ENCODE measurements at regions not wholly inside any gene's neighbourhood (a gene's known extent, or its start where the extent isn't known, plus 50 kb on each side); places are given as distances from the start of the nearest gene placed in this dataset.

DNA sequence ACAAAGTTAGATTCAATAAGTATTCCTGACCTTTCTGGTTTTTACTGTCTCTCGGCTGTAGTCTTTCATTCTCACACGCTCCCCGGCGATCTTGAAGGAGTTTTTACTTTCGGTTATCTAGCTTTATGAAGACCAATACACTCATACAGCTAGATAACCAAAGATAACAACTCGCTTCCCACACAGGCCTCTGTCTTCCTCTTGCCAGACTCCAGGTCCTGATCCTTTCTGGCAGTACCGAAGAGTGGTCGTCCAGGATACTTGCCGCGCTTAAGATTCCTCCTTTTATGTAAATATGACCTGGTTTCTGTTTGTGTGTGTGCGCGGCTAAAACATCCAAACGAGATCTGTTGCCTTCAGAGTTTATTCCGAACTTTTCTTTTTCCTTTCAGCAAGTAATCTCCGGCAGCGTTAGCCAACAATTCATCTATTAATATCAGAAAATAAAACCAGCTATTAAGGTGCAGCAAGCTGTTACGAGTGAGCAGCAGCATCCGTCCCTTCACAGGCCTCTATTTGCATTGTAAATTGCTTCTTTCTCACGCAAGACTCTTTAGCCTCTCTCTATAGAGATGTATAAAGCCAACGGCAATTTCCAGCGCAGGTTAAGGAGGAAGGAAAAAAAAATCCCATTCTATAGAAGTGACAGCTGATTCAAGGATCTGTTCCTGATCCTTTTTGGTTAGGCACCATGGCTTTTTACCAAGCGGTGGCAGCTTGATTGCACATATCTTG lies 216.1 kb downstream of the MEF2C start:
- no peak overlapping the region for H3K27ac ChIP-seq (ENCODE audit: insufficient read depth, low read depth, low read length, poor library complexity, severe bottlenecking)
- H3K4me3 ChIP-seq (ENCODE audit: insufficient read depth, low read depth, low read length) = no peak overlapping the region
- no peaks in the 10 kb centered on the region for H3K9me3 ChIP-seq (ENCODE audit: control insufficient read depth, low read length)
- H3K36me3 ChIP-seq (ENCODE audit: control insufficient read depth, insufficient read depth, low read length) = no peaks in the 10 kb centered on the region
- WGBS, 2 experiments = 1 to 2% methylated on average over 22 of the region's 22 CpGs
- peaks cover 100% of the 10 kb centered on the region for H3K27me3 ChIP-seq (ENCODE audit: control insufficient read depth, insufficient read depth, low read length, poor library complexity, severe bottlenecking)
- H3K4me1 ChIP-seq (ENCODE audit: control insufficient read depth, insufficient read depth, low read length) = peaks cover 5% of the 10 kb centered on the region

DNA sequence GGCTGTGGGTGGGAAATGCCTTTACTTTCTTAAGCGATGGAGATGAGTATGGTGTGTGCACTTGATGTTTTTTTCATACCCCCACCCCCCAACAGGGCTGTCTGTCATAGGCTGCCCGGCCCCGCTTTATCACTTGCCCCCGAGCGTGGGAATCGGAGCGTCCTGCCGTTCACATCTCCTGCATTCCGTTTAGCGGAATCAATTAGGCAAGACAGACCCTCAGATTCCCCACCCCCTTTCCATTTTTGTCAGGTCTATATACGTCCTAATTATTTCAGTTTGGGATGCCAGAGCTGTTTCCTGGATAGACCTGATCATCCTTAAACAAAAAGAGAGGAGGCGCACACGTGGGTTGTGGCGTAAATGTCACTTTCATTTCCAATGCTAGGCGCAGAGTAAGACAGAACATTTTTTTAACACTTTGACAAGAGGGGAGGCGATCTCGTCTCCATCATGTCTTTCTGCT lies 217.2 kb downstream of the MEF2C start:
- Histone ChIP-seq H3K27me3 (ENCODE audit: control insufficient read depth, insufficient read depth, low read length, poor library complexity, severe bottlenecking) (peaks cover 95% of the 10 kb centered on the region), H3K9me3 (ENCODE audit: control insufficient read depth, low read length) (no peaks in the 10 kb centered on the region), H3K4me1 (ENCODE audit: control insufficient read depth, insufficient read depth, low read length) (peaks cover 12% of the 10 kb centered on the region), H3K36me3 (ENCODE audit: control insufficient read depth, insufficient read depth, low read length) (no peaks in the 10 kb centered on the region), H3K4me3 (ENCODE audit: insufficient read depth, low read depth, low read length) (no peak overlapping the region), H3K27ac (ENCODE audit: insufficient read depth, low read depth, low read length, poor library complexity, severe bottlenecking) (no peak overlapping the region)
- 3 to 5% methylated on average over 16 to 17 of the region's 17 CpGs for WGBS, 2 experiments

DNA sequence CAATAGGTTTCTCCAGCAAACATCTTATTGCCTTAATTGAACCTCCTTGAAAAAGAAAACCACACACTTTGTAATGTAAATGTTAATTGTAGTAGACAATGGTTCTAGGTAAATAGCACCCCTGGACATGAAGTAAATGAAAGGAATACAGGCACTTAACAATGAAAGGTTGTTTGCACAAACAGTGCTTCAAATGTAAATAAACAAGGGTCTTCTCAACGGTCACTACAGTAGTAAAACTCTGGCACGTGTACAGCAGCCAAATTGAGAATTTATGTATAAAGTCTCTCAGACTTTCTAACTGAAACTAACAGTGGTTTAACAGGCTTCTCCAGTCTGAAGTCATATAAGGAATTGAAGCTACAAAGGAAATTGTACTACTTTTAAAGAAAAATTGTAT lies 218.3 kb downstream of the MEF2C start:
- 0% methylated on average over 2 of the region's 2 CpGs for WGBS, 2 experiments
- H3K27ac ChIP-seq (ENCODE audit: insufficient read depth, low read depth, low read length, poor library complexity, severe bottlenecking) = no peak overlapping the region
- no peaks in the 10 kb centered on the region for H3K36me3 ChIP-seq (ENCODE audit: control insufficient read depth, insufficient read depth, low read length)
- H3K4me3 ChIP-seq (ENCODE audit: insufficient read depth, low read depth, low read length) = no peak overlapping the region
- no peaks in the 10 kb centered on the region for H3K9me3 ChIP-seq (ENCODE audit: control insufficient read depth, low read length)
- H3K27me3 ChIP-seq (ENCODE audit: control insufficient read depth, insufficient read depth, low read length, poor library complexity, severe bottlenecking) = peaks cover 95% of the 10 kb centered on the region
- H3K4me1 ChIP-seq (ENCODE audit: control insufficient read depth, insufficient read depth, low read length) = peaks cover 15% of the 10 kb centered on the region

DNA sequence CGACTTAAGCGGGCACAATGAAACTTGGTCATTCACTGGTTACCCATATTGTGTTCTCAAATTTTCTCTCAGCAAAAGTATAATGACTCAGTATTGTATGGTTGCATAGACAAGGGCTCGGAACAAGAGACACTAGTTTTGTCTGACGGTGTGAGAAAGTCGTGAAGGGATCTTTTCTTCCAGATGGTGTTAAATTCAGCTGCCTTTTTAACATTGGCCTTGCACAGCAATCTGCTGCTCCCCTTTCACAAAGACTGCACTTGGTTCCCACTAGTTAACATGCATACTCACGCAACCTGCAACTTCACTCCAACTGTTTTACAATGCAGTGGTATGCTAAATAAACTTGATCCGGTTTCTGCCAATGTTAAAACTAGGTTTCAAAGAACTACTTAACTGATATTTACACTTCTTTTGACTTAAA lies 219.2 kb downstream of the MEF2C start:
- Histone ChIP-seq H3K27me3 (ENCODE audit: control insufficient read depth, insufficient read depth, low read length, poor library complexity, severe bottlenecking) (peaks cover 95% of the 10 kb centered on the region), H3K27ac (ENCODE audit: insufficient read depth, low read depth, low read length, poor library complexity, severe bottlenecking) (no peak overlapping the region), H3K4me1 (ENCODE audit: control insufficient read depth, insufficient read depth, low read length) (peaks cover 15% of the 10 kb centered on the region), H3K4me3 (ENCODE audit: insufficient read depth, low read depth, low read length) (no peak overlapping the region), H3K9me3 (ENCODE audit: control insufficient read depth, low read length) (no peaks in the 10 kb centered on the region), H3K36me3 (ENCODE audit: control insufficient read depth, insufficient read depth, low read length) (no peaks in the 10 kb centered on the region)
- 4 to 7% methylated on average over 7 of the region's 7 CpGs for WGBS, 2 experiments

DNA sequence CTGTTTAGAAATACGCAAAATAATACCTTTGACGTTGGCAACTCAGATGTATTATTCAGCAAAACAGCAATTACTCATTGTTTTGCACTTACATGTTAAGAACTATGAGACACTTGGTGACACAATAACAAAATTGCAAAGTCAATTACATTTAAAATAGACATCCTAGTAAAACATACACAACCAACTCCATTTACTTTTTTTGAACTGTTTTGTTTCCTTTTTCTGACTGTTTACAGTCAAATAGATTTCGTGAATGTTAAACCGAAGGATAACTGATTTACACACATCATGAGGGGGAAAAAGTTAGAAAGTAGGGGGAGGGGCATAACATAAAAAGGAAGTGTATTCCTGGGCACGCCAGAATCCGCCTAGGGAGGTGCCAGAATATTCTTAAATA lies 220.1 kb downstream of the MEF2C start:
- WGBS, 2 experiments = 13 to 14% methylated on average over 4 to 6 of the region's 6 CpGs
- H3K36me3 ChIP-seq (ENCODE audit: control insufficient read depth, insufficient read depth, low read length) = no peaks in the 10 kb centered on the region
- no peak overlapping the region for H3K4me3 ChIP-seq (ENCODE audit: insufficient read depth, low read depth, low read length)
- no peaks in the 10 kb centered on the region for H3K9me3 ChIP-seq (ENCODE audit: control insufficient read depth, low read length)
- peaks cover 95% of the 10 kb centered on the region for H3K27me3 ChIP-seq (ENCODE audit: control insufficient read depth, insufficient read depth, low read length, poor library complexity, severe bottlenecking)
- H3K4me1 ChIP-seq (ENCODE audit: control insufficient read depth, insufficient read depth, low read length) = peaks cover 15% of the 10 kb centered on the region
- H3K27ac ChIP-seq (ENCODE audit: insufficient read depth, low read depth, low read length, poor library complexity, severe bottlenecking) = no peak overlapping the region

DNA sequence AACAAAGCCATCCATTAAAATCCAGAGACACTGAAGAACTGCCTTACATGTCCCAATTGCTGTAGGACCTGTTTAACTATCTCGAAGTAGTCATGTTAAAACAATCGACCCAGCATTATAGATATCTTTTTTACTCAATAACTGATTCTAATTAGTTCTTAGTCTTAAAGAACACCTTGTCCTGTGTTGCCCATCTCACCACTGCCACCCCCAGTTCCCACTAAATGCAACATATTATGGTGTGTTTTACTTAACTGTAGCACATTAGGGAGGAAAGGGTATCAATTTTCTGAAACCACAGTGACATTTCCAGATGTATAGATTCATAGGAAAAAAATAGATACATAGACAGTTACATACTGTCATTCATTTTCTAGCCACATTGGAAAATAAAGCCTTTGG lies 221.2 kb downstream of the MEF2C start:
- Histone ChIP-seq H3K27me3 (ENCODE audit: control insufficient read depth, insufficient read depth, low read length, poor library complexity, severe bottlenecking) (peaks cover 95% of the 10 kb centered on the region), H3K36me3 (ENCODE audit: control insufficient read depth, insufficient read depth, low read length) (no peaks in the 10 kb centered on the region), H3K4me3 (ENCODE audit: insufficient read depth, low read depth, low read length) (no peak overlapping the region), H3K9me3 (ENCODE audit: control insufficient read depth, low read length) (no peaks in the 10 kb centered on the region), H3K4me1 (ENCODE audit: control insufficient read depth, insufficient read depth, low read length) (peaks cover 15% of the 10 kb centered on the region), H3K27ac (ENCODE audit: insufficient read depth, low read depth, low read length, poor library complexity, severe bottlenecking) (no peak overlapping the region)
- WGBS, 2 experiments = 31 to 35% methylated on average over 2 of the region's 2 CpGs

DNA sequence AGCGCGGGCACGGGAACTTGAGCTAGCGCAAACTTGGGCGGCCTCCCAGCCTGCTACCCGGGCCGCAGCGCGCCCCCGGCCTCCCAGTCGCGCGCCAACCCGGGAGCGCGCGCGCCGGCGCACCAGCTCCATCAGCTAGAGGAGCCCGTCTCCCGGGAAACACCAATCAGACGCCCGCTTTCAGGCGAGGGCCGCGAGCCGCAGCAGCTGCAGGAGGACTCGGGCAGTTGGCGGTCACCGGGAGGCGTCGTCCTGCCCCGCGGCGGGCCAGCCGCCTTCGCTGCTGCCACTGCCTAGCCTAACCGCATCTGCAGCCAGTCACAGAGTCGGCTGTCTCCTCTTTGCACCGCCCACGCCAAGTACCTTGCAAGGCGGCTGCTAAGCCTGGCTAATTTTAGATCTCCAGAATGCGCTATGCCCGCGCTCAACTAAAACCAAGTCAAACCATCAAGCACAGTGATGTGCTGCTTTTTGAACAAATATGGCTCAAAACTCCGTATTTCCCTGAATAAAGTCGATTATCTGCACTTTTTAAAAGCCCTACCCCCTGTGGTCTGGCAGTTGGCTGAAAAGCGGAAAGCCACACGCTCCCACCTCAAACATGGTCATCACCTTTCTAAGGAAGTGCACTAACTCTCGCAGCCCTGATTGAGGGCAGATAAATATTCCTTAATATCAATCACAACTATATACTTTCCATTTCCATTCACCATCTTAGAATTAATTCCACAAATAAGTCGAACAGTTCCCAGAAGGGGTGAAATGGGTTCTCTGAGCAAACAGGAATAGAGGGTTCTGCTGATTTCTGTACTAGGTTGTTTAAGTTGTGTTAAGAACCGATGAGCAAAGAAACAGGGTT lies 221.8 kb downstream of the MEF2C start:
- Histone ChIP-seq H3K36me3 (ENCODE audit: control insufficient read depth, insufficient read depth, low read length) (no peaks in the 10 kb centered on the region), H3K4me3 (ENCODE audit: insufficient read depth, low read depth, low read length) (peak overlapping the region; percentile 42), H3K4me1 (ENCODE audit: control insufficient read depth, insufficient read depth, low read length) (peaks cover 15% of the 10 kb centered on the region), H3K27ac (ENCODE audit: insufficient read depth, low read depth, low read length, poor library complexity, severe bottlenecking) (no peak overlapping the region), H3K9me3 (ENCODE audit: control insufficient read depth, low read length) (no peaks in the 10 kb centered on the region), H3K27me3 (ENCODE audit: control insufficient read depth, insufficient read depth, low read length, poor library complexity, severe bottlenecking) (peaks cover 95% of the 10 kb centered on the region)
- WGBS, 2 experiments = 1% methylated on average over 53 of the region's 53 CpGs

DNA sequence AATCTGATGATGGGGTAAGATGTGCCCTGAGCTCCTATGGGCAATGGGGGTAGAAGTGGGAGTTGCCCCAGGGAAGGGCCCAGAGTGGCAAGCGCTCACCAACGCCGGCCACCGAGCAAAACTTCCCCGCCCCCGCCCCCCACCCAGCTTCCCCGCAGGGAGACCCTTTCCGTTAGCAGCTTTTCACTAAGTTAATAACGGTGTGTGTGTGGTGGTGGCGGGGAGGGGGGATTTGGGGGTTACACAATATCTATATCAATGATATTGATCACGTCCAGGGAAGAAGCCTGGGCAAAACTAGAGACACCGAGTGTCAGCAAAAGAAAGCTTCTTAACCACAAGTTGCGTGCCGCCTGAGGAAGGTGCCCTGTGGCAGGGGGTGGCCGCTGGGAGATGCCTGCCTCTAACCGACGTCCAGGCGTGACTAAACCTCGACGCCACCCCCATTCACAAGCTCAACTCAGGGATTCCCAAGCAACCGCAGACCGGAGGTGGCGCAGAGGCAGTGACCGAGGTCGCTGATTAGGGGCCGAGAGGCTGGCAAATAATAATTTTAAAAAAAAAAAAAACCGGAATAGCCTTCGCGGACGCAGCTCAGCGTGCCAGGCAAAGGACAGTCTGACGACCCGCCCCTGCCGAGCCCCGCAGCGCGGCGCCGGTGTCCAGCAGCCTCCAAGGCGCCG lies 222.6 kb downstream of the MEF2C start:
- 1% methylated on average over 31 to 39 of the region's 41 CpGs for WGBS, 2 experiments
- no peaks in the 10 kb centered on the region for H3K36me3 ChIP-seq (ENCODE audit: control insufficient read depth, insufficient read depth, low read length)
- no peaks in the 10 kb centered on the region for H3K9me3 ChIP-seq (ENCODE audit: control insufficient read depth, low read length)
- H3K27me3 ChIP-seq (ENCODE audit: control insufficient read depth, insufficient read depth, low read length, poor library complexity, severe bottlenecking) = peaks cover 87% of the 10 kb centered on the region
- peaks cover 13% of the 10 kb centered on the region for H3K4me1 ChIP-seq (ENCODE audit: control insufficient read depth, insufficient read depth, low read length)
- H3K27ac ChIP-seq (ENCODE audit: insufficient read depth, low read depth, low read length, poor library complexity, severe bottlenecking) = no peak overlapping the region
- peak overlapping the region; percentile 42 for H3K4me3 ChIP-seq (ENCODE audit: insufficient read depth, low read depth, low read length)

DNA sequence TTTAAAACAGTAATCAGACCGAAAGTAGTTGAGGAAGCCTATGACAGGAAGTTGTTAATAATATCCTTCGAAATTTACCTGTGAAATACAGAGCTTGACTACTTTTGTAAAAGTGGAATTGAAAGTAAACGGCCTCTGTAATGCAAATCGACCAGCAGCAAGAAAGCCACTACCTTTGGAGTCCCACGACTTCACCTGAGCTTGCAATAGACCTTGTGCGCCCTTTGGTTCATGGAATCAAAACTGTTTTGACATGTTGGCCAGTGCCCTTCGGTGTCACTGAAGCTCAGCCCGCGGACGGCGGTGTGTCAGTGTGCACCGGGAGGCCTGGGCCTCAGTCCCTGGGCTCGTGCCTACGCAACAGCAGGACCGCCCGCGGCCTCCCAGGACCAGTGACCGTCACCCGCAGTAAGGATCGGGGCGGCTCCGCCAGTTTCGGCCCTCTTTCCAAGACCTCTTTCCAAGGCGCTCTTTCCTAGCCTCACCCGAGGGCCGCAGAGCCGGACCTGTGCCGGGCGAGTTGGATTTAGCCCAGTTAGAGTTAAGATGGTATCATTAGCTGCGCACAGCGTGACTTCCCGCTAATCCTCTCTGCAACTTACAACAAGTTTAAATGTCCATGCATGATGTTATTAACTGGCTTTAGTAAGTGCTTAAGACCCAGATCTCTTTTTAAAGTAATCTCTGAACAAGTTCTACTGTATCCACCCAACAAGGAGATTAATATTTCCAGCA lies 223.3 kb downstream of the MEF2C start:
- WGBS, 2 experiments = 2% methylated on average over 32 of the region's 32 CpGs
- Histone ChIP-seq H3K4me3 (ENCODE audit: insufficient read depth, low read depth, low read length) (no peak overlapping the region), H3K27me3 (ENCODE audit: control insufficient read depth, insufficient read depth, low read length, poor library complexity, severe bottlenecking) (peaks cover 80% of the 10 kb centered on the region), H3K36me3 (ENCODE audit: control insufficient read depth, insufficient read depth, low read length) (no peaks in the 10 kb centered on the region), H3K27ac (ENCODE audit: insufficient read depth, low read depth, low read length, poor library complexity, severe bottlenecking) (no peak overlapping the region), H3K9me3 (ENCODE audit: control insufficient read depth, low read length) (no peaks in the 10 kb centered on the region), H3K4me1 (ENCODE audit: control insufficient read depth, insufficient read depth, low read length) (peaks cover 11% of the 10 kb centered on the region)
